H9 (cell line): ENCODE measurements at regions not wholly inside any gene's neighbourhood (a gene's known extent, or its start where the extent isn't known, plus 50 kb on each side); places are given as distances from the start of the nearest gene placed in this dataset.
"Not testable (repeated sequence)": the region's sequence is repeated elsewhere in the genome, so short reads cannot be mapped to it uniquely, and the experiment has no call there.

Experiments
- DNase-seq: peaks from one replicate; pipeline ENCODE4 v3.0.0-alpha.2; 2017
- H2AFZ ChIP-seq: one replicate; pipeline ENCODE4 v1.6.1; 2013; ENCODE audit warnings: mild to moderate bottlenecking, low read length, control low read depth, moderate library complexity
- H2AK5ac ChIP-seq: 2 replicates; pipeline ENCODE4 v1.6.1; 2013; ENCODE audit warnings: low read length, control low read depth, mixed read lengths; ENCODE audit not compliant: insufficient read length
- H2BK120ac ChIP-seq: one replicate; pipeline ENCODE4 v1.6.1; 2013; ENCODE audit warnings: low read depth, mild to moderate bottlenecking, low read length, control low read depth, inconsistent platforms; ENCODE audit not compliant: poor library complexity, severe bottlenecking
- H2BK12ac ChIP-seq: 2 replicates; pipeline ENCODE4 v1.6.1; 2013; ENCODE audit warnings: low read length, control low read depth, mixed read lengths, low read depth; ENCODE audit not compliant: insufficient read length
- H2BK15ac ChIP-seq: 2 replicates; pipeline ENCODE4 v1.6.1; 2013; ENCODE audit warnings: low read depth, low read length, control low read depth
- H2BK20ac ChIP-seq: one replicate; pipeline ENCODE4 v1.6.1; 2013; ENCODE audit warnings: low read depth, mild to moderate bottlenecking, low read length, control low read depth, inconsistent platforms; ENCODE audit not compliant: poor library complexity, severe bottlenecking
- H2BK5ac ChIP-seq: 2 replicates; pipeline ENCODE4 v1.6.1; 2013; ENCODE audit warnings: low read length, control low read depth, mixed read lengths; ENCODE audit not compliant: insufficient read length
- H3K14ac ChIP-seq: 2 replicates; pipeline ENCODE4 v1.6.1; 2013; ENCODE audit warnings: low read length, control low read depth; ENCODE audit not compliant: insufficient read depth
- H3K18ac ChIP-seq: 2 replicates; pipeline ENCODE4 v1.6.1; 2013; ENCODE audit warnings: low read depth, mild to moderate bottlenecking, mixed read lengths, low read length, control low read depth; ENCODE audit not compliant: insufficient read length
- H3K23ac ChIP-seq: 2 replicates; pipeline ENCODE4 v1.6.1; 2013; ENCODE audit warnings: low read length, control low read depth, mixed read lengths, low read depth; ENCODE audit not compliant: insufficient read length
- H3K23me2 ChIP-seq: 2 replicates; pipeline ENCODE4 v1.6.1; 2013; ENCODE audit warnings: low read depth, mild to moderate bottlenecking, mixed read lengths, low read length, control low read depth; ENCODE audit not compliant: insufficient read length, poor library complexity, severe bottlenecking
- H3K27ac ChIP-seq: 2 replicates; pipeline ENCODE4 v1.5.1; 2013; ENCODE audit warnings: low read length, control low read depth, mixed read lengths, low read depth; ENCODE audit not compliant: insufficient read length
- H3K27me3 ChIP-seq: 2 replicates; pipeline ENCODE4 v1.6.1; 2013; ENCODE audit warnings: low read length, control low read depth, inconsistent platforms; ENCODE audit not compliant: insufficient read depth
- H3K4ac ChIP-seq: 2 replicates; pipeline ENCODE4 v1.6.1; 2013; ENCODE audit warnings: low read depth, mild to moderate bottlenecking, control low read depth, inconsistent platforms, low read length, moderate library complexity
- H3K4me1 ChIP-seq: 2 replicates; pipeline ENCODE4 v1.6.1; 2013; ENCODE audit warnings: low read length, control low read depth, inconsistent platforms; ENCODE audit not compliant: insufficient read depth
- H3K4me2 ChIP-seq: 2 replicates; pipeline ENCODE4 v1.6.1; 2013; ENCODE audit warnings: low read length, control low read depth, mixed read lengths; ENCODE audit not compliant: insufficient read length, insufficient read depth
- H3K56ac ChIP-seq: 2 replicates; pipeline ENCODE4 v1.6.1; 2013; ENCODE audit warnings: low read depth, mild to moderate bottlenecking, mixed read lengths, low read length, control low read depth; ENCODE audit not compliant: insufficient read length
- H3K79me1 ChIP-seq: 2 replicates; pipeline ENCODE4 v1.6.1; 2013; ENCODE audit warnings: low read depth, mild to moderate bottlenecking, moderate library complexity, low read length, control low read depth, inconsistent platforms; ENCODE audit not compliant: insufficient read depth, poor library complexity, severe bottlenecking
- H3K79me2 ChIP-seq: 2 replicates; pipeline ENCODE4 v1.6.1; 2013; ENCODE audit warnings: low read length, control low read depth, inconsistent platforms; ENCODE audit not compliant: insufficient read depth
- H3K9ac ChIP-seq: 2 replicates; pipeline ENCODE4 v1.6.1; 2013; ENCODE audit warnings: low read length, control low read depth, mixed read lengths; ENCODE audit not compliant: insufficient read length; ENCODE audit errors: extremely low read depth
- H3K9me3 ChIP-seq: one replicate; pipeline ENCODE4 v1.6.1; 2013; ENCODE audit warnings: low read depth, low read length, inconsistent platforms; ENCODE audit not compliant: control insufficient read depth
- H3T11ph ChIP-seq: one replicate; pipeline ENCODE4 v1.6.1; 2013; ENCODE audit warnings: mild to moderate bottlenecking, low read length, control low read depth, inconsistent platforms
- H4K20me1 ChIP-seq: one replicate; pipeline ENCODE4 v1.6.1; 2013; ENCODE audit not compliant: control insufficient read depth, insufficient read length, insufficient read depth
- H4K5ac ChIP-seq: 2 replicates; pipeline ENCODE4 v1.6.1; 2013; ENCODE audit warnings: low read depth, mild to moderate bottlenecking, mixed read lengths, low read length, control low read depth; ENCODE audit not compliant: insufficient read length
- H4K8ac ChIP-seq: replicated peaks from 2 replicates; pipeline ENCODE4 v1.6.1; 2013; ENCODE audit warnings: low read length, control low read depth, mixed read lengths, low read depth; ENCODE audit not compliant: insufficient read length
- H4K91ac ChIP-seq: 2 replicates; pipeline ENCODE4 v1.6.1; 2013; ENCODE audit warnings: low read depth, mild to moderate bottlenecking, moderate library complexity, mixed read lengths, low read length, control low read depth; ENCODE audit not compliant: insufficient read length
- H3K27ac Mint-ChIP-seq, 3 experiments: 2 replicates in 2 of 3; 3 replicates in 1 of 3; pipeline ENCODE4 v1.8.0; 2020 to 2021; ENCODE audit warnings: mixed read lengths in 3 of 3, mild to moderate bottlenecking in 1 of 3, moderate library complexity in 1 of 3
- H3K27me3 Mint-ChIP-seq: 2 replicates; pipeline ENCODE4 v1.8.0; 2021; ENCODE audit warnings: low read depth, mild to moderate bottlenecking, moderate library complexity, mixed read lengths
- H3K36me3 Mint-ChIP-seq, 3 experiments: 2 replicates in 2 of 3; 3 replicates in 1 of 3; pipeline ENCODE4 v1.8.0; 2020 to 2021; ENCODE audit warnings: low read depth in 3 of 3, mixed read lengths in 3 of 3; ENCODE audit not compliant: insufficient read depth in 1 of 3
- H3K4me1 Mint-ChIP-seq, 2 experiments: 2 replicates each; pipeline ENCODE4 v1.8.0; 2020; ENCODE audit warnings: mixed read lengths in 2 of 2
- H3K4me3 Mint-ChIP-seq, 2 experiments: 2 replicates in 1 of 2; 3 replicates in 1 of 2; pipeline ENCODE4 v1.8.0; 2020 to 2021; ENCODE audit warnings: mild to moderate bottlenecking in 2 of 2, mixed read lengths in 2 of 2, moderate library complexity in 1 of 2
- H3K9me3 Mint-ChIP-seq, 2 experiments: 2 replicates in 1 of 2; 3 replicates in 1 of 2; pipeline ENCODE4 v1.8.0; 2020; ENCODE audit warnings: mild to moderate bottlenecking in 2 of 2, mixed read lengths in 2 of 2, moderate library complexity in 1 of 2
- WGBS: extraction: QIAGEN DNeasy Blood & Tissue Kit; methylation state at CpG from one replicate; pipeline ENCODE4 v1.1.7; 2013; ENCODE audit warnings: missing lambda C conversion rate, low lambda C conversion rate, mixed read lengths; ENCODE audit not compliant: insufficient read length; ENCODE audit errors: extremely low coverage; 5-methylcytosine and 5-hydroxymethylcytosine counted together

GRCh38 chr15:84360902-84361301 lies 125.3 kb downstream of the GOLGA6L4 start:
- not testable (repeated sequence) for H3K23me2 ChIP-seq, H3K4me2 ChIP-seq, H3K79me1 ChIP-seq, H3K14ac ChIP-seq, H3K4me1 ChIP-seq, H3K27me3 ChIP-seq, H2BK15ac ChIP-seq, H3T11ph ChIP-seq, H3K9me3 Mint-ChIP-seq, H3K4me3 Mint-ChIP-seq, H3K18ac ChIP-seq, H3K4me1 Mint-ChIP-seq, H3K79me2 ChIP-seq, H2BK20ac ChIP-seq, DNase-seq, H4K20me1 ChIP-seq, H3K4ac ChIP-seq, H2BK5ac ChIP-seq, H4K5ac ChIP-seq, H2AFZ ChIP-seq, H3K9me3 ChIP-seq, H4K91ac ChIP-seq, H2BK12ac ChIP-seq, H3K27me3 Mint-ChIP-seq, H3K27ac ChIP-seq, H3K9ac ChIP-seq, H3K56ac ChIP-seq, H3K23ac ChIP-seq, H4K8ac ChIP-seq, H2AK5ac ChIP-seq, H3K27ac Mint-ChIP-seq, H2BK120ac ChIP-seq, H3K36me3 Mint-ChIP-seq
- no CpG with 5 or more reads among the region's 11 CpGs for WGBS

- H3K4ac ChIP-seq, H2BK120ac ChIP-seq, H3K14ac ChIP-seq, H3K9me3 Mint-ChIP-seq, H3K4me1 ChIP-seq, H3K9ac ChIP-seq, H3K23me2 ChIP-seq, H3K36me3 Mint-ChIP-seq, DNase-seq, H3K79me2 ChIP-seq, H2BK20ac ChIP-seq, H3K4me1 Mint-ChIP-seq, H3K79me1 ChIP-seq, H3K4me2 ChIP-seq, H4K91ac ChIP-seq, H2BK12ac ChIP-seq, H3K27ac ChIP-seq, H4K8ac ChIP-seq, H4K5ac ChIP-seq, H2BK15ac ChIP-seq, H3K23ac ChIP-seq, H3K27ac Mint-ChIP-seq, H2AK5ac ChIP-seq, H3K18ac ChIP-seq, H4K20me1 ChIP-seq, H3K27me3 ChIP-seq, H3K56ac ChIP-seq, H3K9me3 ChIP-seq, H2BK5ac ChIP-seq, H3T11ph ChIP-seq, H2AFZ ChIP-seq, H3K4me3 Mint-ChIP-seq: not testable (repeated sequence)
- peaks cover 20% of the 10 kb centered on the region for H3K27me3 Mint-ChIP-seq
Measured at GRCh38 chr15:84384421-84384820, 148.8 kb downstream of the GOLGA6L4 start.
